Neuron (in vitro differentiated cells): ENCODE measurements at regions not wholly inside any gene's neighbourhood (a gene's known extent, or its start where the extent isn't known, plus 50 kb on each side); places are given as distances from the start of the nearest gene placed in this dataset.

Experiments used
- H2AFZ ChIP-seq: one replicate; pipeline ENCODE4 v1.6.1; 2013; ENCODE audit warnings: low read depth, mild to moderate bottlenecking, inconsistent platforms, low read length, moderate library complexity
- H3K27me3 ChIP-seq: one replicate; pipeline ENCODE4 v1.6.1; 2013; ENCODE audit warnings: low read length; ENCODE audit not compliant: insufficient read depth
- H3K36me3 ChIP-seq: one replicate; pipeline ENCODE4 v1.6.1; 2013; ENCODE audit warnings: low read length; ENCODE audit not compliant: insufficient read depth
- H3K4me1 ChIP-seq: one replicate; pipeline ENCODE4 v1.6.1; 2013; ENCODE audit warnings: low read length; ENCODE audit not compliant: insufficient read depth
- H3K4me3 ChIP-seq: 2 replicates; pipeline ENCODE4 v1.5.1; 2013; ENCODE audit warnings: mild to moderate bottlenecking, low read length, moderate library complexity
- H3K9me3 ChIP-seq: one replicate; pipeline ENCODE4 v1.6.1; 2013; ENCODE audit warnings: low read length

GRCh38 chr1:217078959-217079358 lies 355.7 kb upstream of the ESRRG start:
- no peak overlapping the region for H3K4me3 ChIP-seq
- no peaks in the 10 kb centered on the region for H3K9me3 ChIP-seq
- peak overlapping the region; percentile 52 for H2AFZ ChIP-seq
- H3K36me3 ChIP-seq = no peaks in the 10 kb centered on the region
- peaks cover 30% of the 10 kb centered on the region for H3K4me1 ChIP-seq
- no peaks in the 10 kb centered on the region for H3K27me3 ChIP-seq

- Histone ChIP-seq H3K4me1 (peaks cover 30% of the 10 kb centered on the region), H2AFZ (peak overlapping the region; percentile 52), H3K36me3 (no peaks in the 10 kb centered on the region), H3K9me3 (no peaks in the 10 kb centered on the region), H3K4me3 (peak overlapping the region; percentile 11), H3K27me3 (no peaks in the 10 kb centered on the region)
Measured at GRCh38 chr1:217078078-217078690, 355.0 kb upstream of the ESRRG start.

- H3K9me3 ChIP-seq = no peaks in the 10 kb centered on the region
- H3K4me1 ChIP-seq = peaks cover 30% of the 10 kb centered on the region
- H3K36me3 ChIP-seq = no peaks in the 10 kb centered on the region
- peak overlapping the region; percentile 52 for H2AFZ ChIP-seq
- H3K27me3 ChIP-seq = no peaks in the 10 kb centered on the region
- H3K4me3 ChIP-seq = peak overlapping the region; percentile 12
Measured at GRCh38 chr1:217077426-217077825, 354.2 kb upstream of the ESRRG start.

GRCh38 chr1:217076902-217077301 lies 353.7 kb upstream of the ESRRG start:
- Histone ChIP-seq H3K27me3 (no peaks in the 10 kb centered on the region), H3K4me1 (peaks cover 30% of the 10 kb centered on the region), H2AFZ (peak overlapping the region; percentile 52), H3K9me3 (no peaks in the 10 kb centered on the region), H3K4me3 (peak overlapping the region; percentile 12), H3K36me3 (no peaks in the 10 kb centered on the region)

- Histone ChIP-seq H3K36me3 (no peaks in the 10 kb centered on the region), H3K9me3 (no peaks in the 10 kb centered on the region), H3K4me1 (peaks cover 21% of the 10 kb centered on the region), H3K27me3 (no peaks in the 10 kb centered on the region), H2AFZ (no peak overlapping the region), H3K4me3 (no peak overlapping the region)
Measured at GRCh38 chr1:217072926-217073325, 349.7 kb upstream of the ESRRG start.

- Histone ChIP-seq H3K9me3 (no peaks in the 10 kb centered on the region), H3K36me3 (no peaks in the 10 kb centered on the region), H2AFZ (no peak overlapping the region), H3K4me1 (no peaks in the 10 kb centered on the region), H3K27me3 (no peaks in the 10 kb centered on the region), H3K4me3 (no peak overlapping the region)
Measured at GRCh38 chr1:217067642-217068041, 344.4 kb upstream of the ESRRG start.

- H3K27me3 ChIP-seq = no peaks in the 10 kb centered on the region
- no peaks in the 10 kb centered on the region for H3K36me3 ChIP-seq
- H2AFZ ChIP-seq = no peak overlapping the region
- no peaks in the 10 kb centered on the region for H3K4me1 ChIP-seq
- no peaks in the 10 kb centered on the region for H3K9me3 ChIP-seq
- H3K4me3 ChIP-seq = no peak overlapping the region
Measured at GRCh38 chr1:217066794-217067193, 343.6 kb upstream of the ESRRG start.

- no peak overlapping the region for H3K4me3 ChIP-seq
- no peaks in the 10 kb centered on the region for H3K27me3 ChIP-seq
- no peak overlapping the region for H2AFZ ChIP-seq
- H3K36me3 ChIP-seq = no peaks in the 10 kb centered on the region
- H3K4me1 ChIP-seq = no peaks in the 10 kb centered on the region
- no peaks in the 10 kb centered on the region for H3K9me3 ChIP-seq
Measured at GRCh38 chr1:217063172-217063908, 340.1 kb upstream of the ESRRG start.

- H3K36me3 ChIP-seq = no peaks in the 10 kb centered on the region
- no peaks in the 10 kb centered on the region for H3K4me1 ChIP-seq
- H3K27me3 ChIP-seq = no peaks in the 10 kb centered on the region
- H3K4me3 ChIP-seq = no peak overlapping the region
- H3K9me3 ChIP-seq = no peaks in the 10 kb centered on the region
- H2AFZ ChIP-seq = no peak overlapping the region
Measured at GRCh38 chr1:217062586-217062985, 339.4 kb upstream of the ESRRG start.

GRCh38 chr1:217059401-217059800 lies 336.2 kb upstream of the ESRRG start:
- Histone ChIP-seq H3K27me3 (no peaks in the 10 kb centered on the region), H3K36me3 (no peaks in the 10 kb centered on the region), H3K4me1 (no peaks in the 10 kb centered on the region), H3K9me3 (no peaks in the 10 kb centered on the region), H3K4me3 (no peak overlapping the region), H2AFZ (no peak overlapping the region)

GRCh38 chr1:217053676-217054075 lies 330.4 kb upstream of the ESRRG start:
- Histone ChIP-seq H3K9me3 (no peaks in the 10 kb centered on the region), H2AFZ (no peak overlapping the region), H3K4me1 (no peaks in the 10 kb centered on the region), H3K4me3 (no peak overlapping the region), H3K36me3 (no peaks in the 10 kb centered on the region), H3K27me3 (no peaks in the 10 kb centered on the region)

GRCh38 chr1:217052626-217053025 lies 329.4 kb upstream of the ESRRG start:
- H3K9me3 ChIP-seq = no peaks in the 10 kb centered on the region
- no peak overlapping the region for H2AFZ ChIP-seq
- no peaks in the 10 kb centered on the region for H3K27me3 ChIP-seq
- no peaks in the 10 kb centered on the region for H3K36me3 ChIP-seq
- no peak overlapping the region for H3K4me3 ChIP-seq
- no peaks in the 10 kb centered on the region for H3K4me1 ChIP-seq

- no peak overlapping the region for H2AFZ ChIP-seq
- H3K4me3 ChIP-seq = no peak overlapping the region
- H3K36me3 ChIP-seq = no peaks in the 10 kb centered on the region
- no peaks in the 10 kb centered on the region for H3K27me3 ChIP-seq
- no peaks in the 10 kb centered on the region for H3K4me1 ChIP-seq
- no peaks in the 10 kb centered on the region for H3K9me3 ChIP-seq
Measured at GRCh38 chr1:217052196-217052595, 329.0 kb upstream of the ESRRG start.

- H3K4me3 ChIP-seq = no peak overlapping the region
- H3K36me3 ChIP-seq = no peaks in the 10 kb centered on the region
- no peak overlapping the region for H2AFZ ChIP-seq
- no peaks in the 10 kb centered on the region for H3K9me3 ChIP-seq
- no peaks in the 10 kb centered on the region for H3K4me1 ChIP-seq
- H3K27me3 ChIP-seq = no peaks in the 10 kb centered on the region
Measured at GRCh38 chr1:217049721-217050120, 326.5 kb upstream of the ESRRG start.
